ENCODE measurements at regions not wholly inside any gene's neighbourhood (a gene's known extent, or its start where the extent isn't known, plus 50 kb on each side); places are given as distances from the start of the nearest gene placed in this dataset.

GRCh38 chr14:25929881-25930615 is 667.8 kb downstream of the NOVA1 start:
- TF ChIP-seq CTCF (IDR thresholded peaks at IDR 0.05; ENCODE audit: low read depth, low read length, missing control alignments) = no peak
- DNase-seq = no peak
- H3K27ac ChIP-seq = no peak overlapping the region
- H3K27me3 ChIP-seq (replicated peaks) = no peaks in the 10 kb centered on the region
- no peaks in the 10 kb centered on the region for H3K36me3 ChIP-seq (replicated peaks)
- in situ Hi-C loops (cut with HindIII; ENCODE audit: low pct_ligation_motif_present, low sequenced_read_pairs) = no loop called here
- H3K4me3 ChIP-seq (ENCODE audit: low read depth, low read length) = no peak overlapping the region

- H3K27ac ChIP-seq = no peak overlapping the region
- in situ Hi-C loops (cut with HindIII; ENCODE audit: low pct_ligation_motif_present, low sequenced_read_pairs) = no loop called here
- TF ChIP-seq CTCF (IDR thresholded peaks at IDR 0.05; ENCODE audit: low read depth, low read length, missing control alignments) = no peak
- H3K27me3 ChIP-seq (replicated peaks) = no peaks in the 10 kb centered on the region
- no peak for DNase-seq
- no peak overlapping the region for H3K4me3 ChIP-seq (ENCODE audit: low read depth, low read length)
- H3K36me3 ChIP-seq (replicated peaks) = no peaks in the 10 kb centered on the region
These were observed 686.0 kb downstream of the NOVA1 start for GRCh38 chr14:25911831-25912230.

GRCh38 chr14:25909045-25909747 is 688.6 kb downstream of the NOVA1 start:
- H3K36me3 ChIP-seq (replicated peaks) = no peaks in the 10 kb centered on the region
- no peak overlapping the region for H3K27ac ChIP-seq
- no peak for TF ChIP-seq CTCF (IDR thresholded peaks at IDR 0.05; ENCODE audit: low read depth, low read length, missing control alignments)
- DNase-seq = no peak
- in situ Hi-C loops (cut with HindIII; ENCODE audit: low pct_ligation_motif_present, low sequenced_read_pairs) = no loop called here
- H3K27me3 ChIP-seq (replicated peaks) = no peaks in the 10 kb centered on the region
- no peak overlapping the region for H3K4me3 ChIP-seq (ENCODE audit: low read depth, low read length)

GRCh38 chr14:25908277-25909044 is 689.4 kb downstream of the NOVA1 start:
- Histone ChIP-seq H3K27ac (no peak overlapping the region), H3K36me3 (replicated peaks) (no peaks in the 10 kb centered on the region), H3K4me3 (ENCODE audit: low read depth, low read length) (no peak overlapping the region), H3K27me3 (replicated peaks) (no peaks in the 10 kb centered on the region)
- no peak for DNase-seq
- in situ Hi-C loops (cut with HindIII; ENCODE audit: low pct_ligation_motif_present, low sequenced_read_pairs) = no loop called here
- no peak for TF ChIP-seq CTCF (IDR thresholded peaks at IDR 0.05; ENCODE audit: low read depth, low read length, missing control alignments)

- no peak for DNase-seq
- no peak for TF ChIP-seq CTCF (IDR thresholded peaks at IDR 0.05; ENCODE audit: low read depth, low read length, missing control alignments)
These were observed 693.4 kb downstream of the NOVA1 start for GRCh38 chr14:25904446-25904845.

More at GRCh38 chr14:25904446-25904845, 693.4 kb downstream of the NOVA1 start:
- H3K27ac ChIP-seq = no peak overlapping the region
- no peak overlapping the region for H3K4me3 ChIP-seq (ENCODE audit: low read depth, low read length)
- H3K27me3 ChIP-seq (replicated peaks) = no peaks in the 10 kb centered on the region
- no peaks in the 10 kb centered on the region for H3K36me3 ChIP-seq (replicated peaks)
- in situ Hi-C loops (cut with HindIII; ENCODE audit: low pct_ligation_motif_present, low sequenced_read_pairs) = no loop called here

Data from brain microvascular endothelial cell (primary cell).